ENCODE measurements at regions not wholly inside any gene's neighbourhood (a gene's known extent, or its start where the extent isn't known, plus 50 kb on each side); places are given as distances from the start of the nearest gene placed in this dataset.

GRCh38 chr13:44749906-44750305 is 173.8 kb upstream of the TSC22D1 start:
- DNase-seq (ENCODE audit: low read depth, low spot score): no peak
- CTCF ChIA-PET: interaction anchor here (1.2 kb wide), 1 partner anchor 24 kb away, joined by 4 read pairs; no protein-coding TSS in a partner anchor
- no peak for TF ChIP-seq CTCF (IDR thresholded peaks at IDR 0.05; ENCODE audit: insufficient read depth, low read length, missing control alignments)
- POLR2A ChIA-PET: no interaction called here
- no peak overlapping the region for H3K4me3 ChIP-seq (ENCODE audit: low read depth, low read length)

GRCh38 chr13:44748439-44748838 is 172.3 kb upstream of the TSC22D1 start:
- CTCF ChIA-PET: no interaction called here
- DNase-seq (ENCODE audit: low read depth, low spot score): no peak
- no peak for TF ChIP-seq CTCF (IDR thresholded peaks at IDR 0.05; ENCODE audit: insufficient read depth, low read length, missing control alignments)
- no peak overlapping the region for H3K4me3 ChIP-seq (ENCODE audit: low read depth, low read length)
- POLR2A ChIA-PET: no interaction called here

- POLR2A ChIA-PET: no interaction called here
- no peak overlapping the region for H3K4me3 ChIP-seq (ENCODE audit: low read depth, low read length)
- CTCF ChIA-PET: interaction anchor here (0.9 kb wide), 1 partner anchor 9 kb away, joined by 3 read pairs; no protein-coding TSS in a partner anchor
- DNase-seq (ENCODE audit: low read depth, low spot score): no peak
- no peak for TF ChIP-seq CTCF (IDR thresholded peaks at IDR 0.05; ENCODE audit: insufficient read depth, low read length, missing control alignments)
Observed at GRCh38 chr13:44747179-44747578, 171.0 kb upstream of the TSC22D1 start.

GRCh38 chr13:44746690-44747089 is 170.6 kb upstream of the TSC22D1 start:
- POLR2A ChIA-PET: no interaction called here
- no peak for TF ChIP-seq CTCF (IDR thresholded peaks at IDR 0.05; ENCODE audit: insufficient read depth, low read length, missing control alignments)
- no peak overlapping the region for H3K4me3 ChIP-seq (ENCODE audit: low read depth, low read length)
- CTCF ChIA-PET: interaction anchor here (0.9 kb wide), 1 partner anchor 9 kb away, joined by 3 read pairs; no protein-coding TSS in a partner anchor
- no peak for DNase-seq (ENCODE audit: low read depth, low spot score)

- POLR2A ChIA-PET: interaction anchor here (0.9 kb wide), 1 partner anchor 172 kb away, joined by 3 read pairs; no protein-coding TSS in a partner anchor
- no peak overlapping the region for H3K4me3 ChIP-seq (ENCODE audit: low read depth, low read length)
- no peak for DNase-seq (ENCODE audit: low read depth, low spot score)
- TF ChIP-seq CTCF (IDR thresholded peaks at IDR 0.05; ENCODE audit: insufficient read depth, low read length, missing control alignments): no peak
- CTCF ChIA-PET: interaction anchor here (1.0 kb wide), 2 partner anchors 11 to 33 kb away, joined by 3 to 4 read pairs; no protein-coding TSS in a partner anchor
Observed at GRCh38 chr13:44744880-44745633, 168.9 kb upstream of the TSC22D1 start.

- no peak for DNase-seq (ENCODE audit: low read depth, low spot score)
- POLR2A ChIA-PET: interaction anchor here (0.6 kb wide), 1 partner anchor 176 kb away, joined by 4 read pairs; no protein-coding TSS in a partner anchor
- no peak overlapping the region for H3K4me3 ChIP-seq (ENCODE audit: low read depth, low read length)
- no peak for TF ChIP-seq CTCF (IDR thresholded peaks at IDR 0.05; ENCODE audit: insufficient read depth, low read length, missing control alignments)
- CTCF ChIA-PET: interaction anchor here (0.8 to 1.9 kb wide), 3 partner anchors 14 to 151 kb away, joined by 3 to 6 read pairs (median 3); no protein-coding TSS in a partner anchor
Observed at GRCh38 chr13:44739539-44739938, 163.4 kb upstream of the TSC22D1 start.
